ENCODE measurements at regions not wholly inside any gene's neighbourhood (a gene's known extent, or its start where the extent isn't known, plus 50 kb on each side); places are given as distances from the start of the nearest gene placed in this dataset.

DNA sequence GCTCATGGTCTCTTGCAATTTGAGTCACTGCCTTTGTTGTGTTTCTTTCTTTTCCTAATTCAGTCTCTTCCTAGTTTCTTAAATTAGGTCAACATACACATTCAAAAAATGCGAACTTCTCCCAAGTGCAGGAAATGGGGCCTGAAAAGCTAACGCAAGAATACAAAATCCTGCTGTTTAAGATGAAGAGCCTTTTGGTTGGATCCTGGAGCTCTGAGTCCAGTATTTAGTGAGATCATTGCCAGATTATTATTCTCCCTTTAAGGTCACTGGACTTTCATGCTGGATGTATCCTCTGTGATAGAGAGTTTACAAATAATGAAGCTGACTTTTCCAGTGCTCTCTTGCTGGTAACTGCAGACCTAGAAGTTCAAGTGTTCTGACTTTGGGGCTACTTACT is 401.9 kb upstream of the MKI67 start:
- H3K27ac ChIP-seq (ENCODE audit: low read depth, low read length) = no peak overlapping the region
- H3K9me3 ChIP-seq (ENCODE audit: control insufficient read depth in 2 of 3, low read length in 3 of 3) = no peaks in the 10 kb centered on the region
- Mint-ChIP-seq H3K27me3 (peaks cover 2 to 29% (median 9%) of the 10 kb centered on the region in 5 donors), H3K4me3 (no peak overlapping the region), H3K4me1 (peaks cover 0 to under 1% (median 0%) of the 10 kb centered on the region in 7 donors), H3K9me3 (peaks cover 0 to 2% (median 0%) of the 10 kb centered on the region in 11 donors), H3K27ac (no peak overlapping the region), H3K36me3 (no peaks in the 10 kb centered on the region)
- H3K36me3 ChIP-seq (ENCODE audit: control insufficient read depth in 2 of 3, insufficient read depth in 3 of 3, low read length in 3 of 3) = no peaks in the 10 kb centered on the region
- DNase-seq (no peak), ATAC-seq (no peak)
- intact Hi-C loops (cut with micrococcal nuclease) = no loop called here
- H3K27me3 ChIP-seq (ENCODE audit: control insufficient read depth in 2 of 2, insufficient read depth in 2 of 2, low read length in 2 of 2) = no peaks in the 10 kb centered on the region
- H3K4me1 ChIP-seq (ENCODE audit: control insufficient read depth in 2 of 2, insufficient read depth in 2 of 2, low read length in 2 of 2) = no peaks in the 10 kb centered on the region
- ChIA-PET POLR2A (no interaction called here), CTCF (no interaction called here)
- H3K4me3 ChIP-seq (ENCODE audit: low read length) = no peak overlapping the region

DNA sequence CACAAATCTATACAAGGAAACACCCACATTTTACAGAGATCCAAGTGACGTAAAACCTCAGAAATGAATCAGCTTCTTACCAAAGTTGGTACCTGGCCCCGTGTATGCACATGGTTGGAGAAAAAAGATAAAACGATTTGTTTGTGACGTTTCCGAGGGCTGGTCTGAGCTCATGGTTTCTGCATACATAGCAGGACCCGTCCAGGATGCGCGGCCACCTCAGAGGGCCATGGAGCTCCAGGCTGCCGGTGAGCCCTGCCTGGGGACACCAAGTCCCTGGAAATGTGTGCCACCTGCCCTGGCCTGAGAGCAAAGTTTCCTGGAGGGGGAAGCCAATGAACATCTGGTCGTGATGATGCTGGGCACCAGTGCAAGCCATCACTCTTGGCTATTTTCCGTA is 402.6 kb upstream of the MKI67 start:
- no peaks in the 10 kb centered on the region for H3K27me3 ChIP-seq (ENCODE audit: control insufficient read depth in 2 of 2, insufficient read depth in 2 of 2, low read length in 2 of 2)
- H3K4me3 Mint-ChIP-seq = no peak overlapping the region
- ChIA-PET CTCF (no interaction called here), POLR2A (no interaction called here)
- no peaks in the 10 kb centered on the region for H3K4me1 ChIP-seq (ENCODE audit: control insufficient read depth in 2 of 2, insufficient read depth in 2 of 2, low read length in 2 of 2)
- H3K36me3 Mint-ChIP-seq = no peaks in the 10 kb centered on the region
- ATAC-seq (no peak), DNase-seq (no peak)
- intact Hi-C loops (cut with micrococcal nuclease) = no loop called here
- H3K36me3 ChIP-seq (ENCODE audit: control insufficient read depth in 2 of 3, insufficient read depth in 3 of 3, low read length in 3 of 3) = no peaks in the 10 kb centered on the region
- H3K9me3 Mint-ChIP-seq = peaks cover 0 to 2% (median 0%) of the 10 kb centered on the region in 11 donors
- peaks cover 2 to 28% (median 9%) of the 10 kb centered on the region in 5 donors for H3K27me3 Mint-ChIP-seq
- no peak overlapping the region for H3K27ac ChIP-seq (ENCODE audit: low read depth, low read length)
- H3K9me3 ChIP-seq (ENCODE audit: control insufficient read depth in 2 of 3, low read length in 3 of 3) = no peaks in the 10 kb centered on the region
- H3K4me3 ChIP-seq (ENCODE audit: low read length) = no peak overlapping the region
- H3K27ac Mint-ChIP-seq = no peak overlapping the region
- H3K4me1 Mint-ChIP-seq = no peaks in the 10 kb centered on the region

DNA sequence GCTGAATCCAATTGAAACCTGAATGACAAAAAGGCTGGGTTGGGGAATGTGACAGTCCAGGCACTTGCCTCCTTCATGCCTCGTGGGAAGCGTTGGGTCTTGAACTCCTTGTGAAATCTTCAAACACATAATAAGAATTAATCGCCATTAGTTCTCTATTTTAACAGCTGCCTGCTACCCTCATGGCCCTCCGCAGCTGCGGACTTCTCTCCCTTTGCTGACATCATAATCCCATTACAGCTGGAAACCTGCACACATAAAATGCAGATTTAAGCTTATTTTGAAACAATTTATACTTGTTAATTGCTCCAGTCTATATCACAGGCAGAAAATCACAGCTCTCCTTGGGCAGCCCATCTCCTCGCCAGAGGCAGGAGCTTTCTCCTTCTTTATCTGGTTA is 403.0 kb upstream of the MKI67 start:
- H3K9me3 ChIP-seq (ENCODE audit: control insufficient read depth in 2 of 3, low read length in 3 of 3) = no peaks in the 10 kb centered on the region
- H3K27ac ChIP-seq (ENCODE audit: low read depth, low read length) = no peak overlapping the region
- no peaks in the 10 kb centered on the region for H3K27me3 ChIP-seq (ENCODE audit: control insufficient read depth in 2 of 2, insufficient read depth in 2 of 2, low read length in 2 of 2)
- Mint-ChIP-seq H3K4me3 (no peak overlapping the region), H3K36me3 (no peaks in the 10 kb centered on the region), H3K9me3 (peaks cover 0 to 2% (median 0%) of the 10 kb centered on the region in 11 donors), H3K27me3 (peaks cover 2 to 27% (median 9%) of the 10 kb centered on the region in 5 donors), H3K27ac (no peak overlapping the region), H3K4me1 (no peaks in the 10 kb centered on the region)
- DNase-seq (no peak), ATAC-seq (no peak)
- intact Hi-C loops (cut with micrococcal nuclease) = no loop called here
- no peaks in the 10 kb centered on the region for H3K36me3 ChIP-seq (ENCODE audit: control insufficient read depth in 2 of 3, insufficient read depth in 3 of 3, low read length in 3 of 3)
- ChIA-PET CTCF (no interaction called here), POLR2A (no interaction called here)
- no peak overlapping the region for H3K4me3 ChIP-seq (ENCODE audit: low read length)
- no peaks in the 10 kb centered on the region for H3K4me1 ChIP-seq (ENCODE audit: control insufficient read depth in 2 of 2, insufficient read depth in 2 of 2, low read length in 2 of 2)

DNA sequence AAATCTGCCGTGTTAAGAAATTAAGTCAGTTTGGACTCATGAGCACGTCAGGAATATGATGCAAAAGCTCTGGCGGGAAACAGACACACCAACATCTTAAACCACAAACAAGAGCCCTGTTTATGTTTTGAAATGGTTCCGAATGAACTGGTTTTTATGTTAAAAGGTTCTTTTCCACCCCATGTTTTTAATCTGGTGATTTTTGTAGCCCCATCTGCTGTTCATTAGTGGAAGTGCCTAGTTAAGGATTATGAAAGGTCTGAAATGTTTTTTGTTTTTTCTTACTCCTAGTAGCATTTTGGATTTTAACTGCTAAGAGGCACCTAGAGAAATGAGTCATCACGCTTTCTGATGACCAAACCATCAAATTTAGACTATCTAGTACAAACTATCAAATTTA is 404.1 kb upstream of the MKI67 start:
- H3K27ac Mint-ChIP-seq = no peak overlapping the region
- no peak overlapping the region for H3K4me3 Mint-ChIP-seq
- DNase-seq (no peak), ATAC-seq (no peak)
- Histone ChIP-seq H3K27me3 (ENCODE audit: control insufficient read depth in 2 of 2, insufficient read depth in 2 of 2, low read length in 2 of 2) (peaks cover 0 to 2% of the 10 kb centered on the region in 2 donors), H3K4me3 (ENCODE audit: low read length) (no peak overlapping the region), H3K4me1 (ENCODE audit: control insufficient read depth in 2 of 2, insufficient read depth in 2 of 2, low read length in 2 of 2) (no peaks in the 10 kb centered on the region), H3K27ac (ENCODE audit: low read depth, low read length) (no peak overlapping the region), H3K9me3 (ENCODE audit: control insufficient read depth in 2 of 3, low read length in 3 of 3) (no peaks in the 10 kb centered on the region), H3K36me3 (ENCODE audit: control insufficient read depth in 2 of 3, insufficient read depth in 3 of 3, low read length in 3 of 3) (no peaks in the 10 kb centered on the region)
- CTCF ChIA-PET = no interaction called here
- H3K9me3 Mint-ChIP-seq = peaks cover 0 to 2% (median 0%) of the 10 kb centered on the region in 11 donors
- POLR2A ChIA-PET = no interaction called here
- no peaks in the 10 kb centered on the region for H3K36me3 Mint-ChIP-seq
- no peaks in the 10 kb centered on the region for H3K4me1 Mint-ChIP-seq
- intact Hi-C loops (cut with micrococcal nuclease) = loop anchor here in 1 of 2 donors (10.0 kb wide), 1 partner anchor 256 kb away; no protein-coding TSS in a partner anchor
- H3K27me3 Mint-ChIP-seq = peaks cover 2 to 31% (median 19%) of the 10 kb centered on the region in 5 donors

DNA sequence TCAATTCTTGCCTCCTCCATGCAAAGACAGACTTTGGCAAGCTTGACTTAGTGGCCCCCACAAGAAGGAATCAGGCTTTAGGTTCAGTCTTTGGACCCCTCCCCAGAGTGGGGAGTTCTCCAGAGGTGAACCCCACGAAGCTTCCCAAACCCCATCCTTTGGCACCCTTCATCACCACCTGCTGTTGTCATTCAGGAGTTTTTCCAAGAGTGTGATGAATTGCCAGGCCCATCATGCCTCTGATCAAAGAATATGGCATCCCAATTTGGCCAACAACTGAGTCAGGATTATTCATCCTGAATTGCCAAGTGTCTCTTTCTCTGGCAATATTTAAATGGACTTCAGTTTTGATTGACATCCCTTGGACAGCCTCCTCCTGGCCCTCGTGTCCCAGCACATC is 404.7 kb upstream of the MKI67 start:
- H3K27ac Mint-ChIP-seq = no peak overlapping the region
- no peaks in the 10 kb centered on the region for H3K4me1 ChIP-seq (ENCODE audit: control insufficient read depth in 2 of 2, insufficient read depth in 2 of 2, low read length in 2 of 2)
- intact Hi-C loops (cut with micrococcal nuclease) = loop anchor here in 1 of 2 donors (10.0 kb wide), 1 partner anchor 256 kb away; no protein-coding TSS in a partner anchor
- DNase-seq = no peak
- no peak overlapping the region for H3K4me3 ChIP-seq (ENCODE audit: low read length)
- no peaks in the 10 kb centered on the region for H3K4me1 Mint-ChIP-seq
- POLR2A ChIA-PET = no interaction called here
- no peak overlapping the region for H3K27ac ChIP-seq (ENCODE audit: low read depth, low read length)
- no peak for ATAC-seq
- H3K36me3 ChIP-seq (ENCODE audit: control insufficient read depth in 2 of 3, insufficient read depth in 3 of 3, low read length in 3 of 3) = no peaks in the 10 kb centered on the region
- H3K4me3 Mint-ChIP-seq = no peak overlapping the region
- H3K9me3 ChIP-seq (ENCODE audit: control insufficient read depth in 2 of 3, low read length in 3 of 3) = no peaks in the 10 kb centered on the region
- H3K9me3 Mint-ChIP-seq = peaks cover 0 to 2% (median 0%) of the 10 kb centered on the region in 11 donors
- no peaks in the 10 kb centered on the region for H3K36me3 Mint-ChIP-seq
- peaks cover 6 to 32% (median 18%) of the 10 kb centered on the region in 5 donors for H3K27me3 Mint-ChIP-seq
- CTCF ChIA-PET = no interaction called here
- peaks cover 0 to 3% of the 10 kb centered on the region in 2 donors for H3K27me3 ChIP-seq (ENCODE audit: control insufficient read depth in 2 of 2, insufficient read depth in 2 of 2, low read length in 2 of 2)

DNA sequence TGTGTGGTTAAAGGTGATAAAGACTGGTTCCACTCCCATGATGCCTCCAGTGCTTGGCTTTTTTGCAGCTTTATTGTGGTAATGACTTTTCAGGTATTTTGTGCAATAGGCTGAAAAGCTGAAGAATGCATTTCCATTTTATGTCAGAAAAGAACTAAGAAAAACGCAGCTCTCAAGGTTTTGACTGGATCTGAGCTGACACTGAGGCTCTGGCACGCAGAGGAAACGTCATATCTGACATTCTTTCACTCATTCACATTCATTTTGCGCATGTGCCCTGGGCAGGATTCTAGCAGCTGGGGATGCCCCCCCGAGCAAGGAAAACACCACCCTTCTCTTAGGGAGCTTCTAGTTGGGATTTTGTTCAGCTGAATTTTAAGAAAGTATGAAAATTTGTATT is 408.5 kb upstream of the MKI67 start:
- Histone ChIP-seq H3K27ac (ENCODE audit: low read depth, low read length) (no peak overlapping the region), H3K9me3 (ENCODE audit: control insufficient read depth in 2 of 3, low read length in 3 of 3) (no peaks in the 10 kb centered on the region), H3K4me1 (ENCODE audit: control insufficient read depth in 2 of 2, insufficient read depth in 2 of 2, low read length in 2 of 2) (no peaks in the 10 kb centered on the region), H3K36me3 (ENCODE audit: control insufficient read depth in 2 of 3, insufficient read depth in 3 of 3, low read length in 3 of 3) (no peaks in the 10 kb centered on the region), H3K27me3 (ENCODE audit: control insufficient read depth in 2 of 2, insufficient read depth in 2 of 2, low read length in 2 of 2) (peaks cover 0 to 3% of the 10 kb centered on the region in 2 donors), H3K4me3 (ENCODE audit: low read length) (no peak overlapping the region)
- no peaks in the 10 kb centered on the region for H3K4me1 Mint-ChIP-seq
- peaks cover 0 to 4% (median 0%) of the 10 kb centered on the region in 11 donors for H3K9me3 Mint-ChIP-seq
- no peak overlapping the region for H3K27ac Mint-ChIP-seq
- H3K4me3 Mint-ChIP-seq = no peak overlapping the region
- intact Hi-C loops (cut with micrococcal nuclease) = loop anchor here in 1 of 2 donors (10.0 kb wide), 1 partner anchor 260 kb away; no protein-coding TSS in a partner anchor
- ChIA-PET CTCF (no interaction called here), POLR2A (no interaction called here)
- H3K36me3 Mint-ChIP-seq = peaks cover 0 to 5% (median 0%) of the 10 kb centered on the region in 5 donors
- no peak for ATAC-seq
- H3K27me3 Mint-ChIP-seq = peaks cover 32 to 52% (median 41%) of the 10 kb centered on the region in 5 donors
- DNase-seq = no peak

DNA sequence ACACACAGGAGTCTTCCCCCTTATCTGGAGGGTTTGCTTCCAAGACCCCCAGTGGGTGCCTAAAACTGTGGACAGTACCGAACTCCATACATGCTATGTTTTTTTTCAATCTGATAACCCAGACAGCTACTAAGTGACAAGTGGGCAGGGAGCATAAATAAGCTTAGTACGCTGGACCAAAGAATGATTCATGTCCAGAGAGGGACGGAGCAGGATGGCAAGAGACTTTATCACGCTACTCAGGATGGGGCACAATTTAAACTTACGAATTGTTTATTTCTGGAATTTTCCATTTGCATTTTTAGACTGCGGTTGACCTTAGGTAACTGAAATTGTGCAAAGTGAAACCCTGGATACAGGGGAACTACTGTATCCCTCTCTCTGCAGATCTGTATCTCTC is 410.0 kb upstream of the MKI67 start:
- CTCF ChIA-PET = no interaction called here
- no peak for DNase-seq
- H3K4me1 Mint-ChIP-seq = no peaks in the 10 kb centered on the region
- no peaks in the 10 kb centered on the region for H3K36me3 ChIP-seq (ENCODE audit: control insufficient read depth in 2 of 3, insufficient read depth in 3 of 3, low read length in 3 of 3)
- intact Hi-C loops (cut with micrococcal nuclease) = loop anchor here in 1 of 2 donors (10.0 kb wide), 1 partner anchor 261 kb away; no protein-coding TSS in a partner anchor
- H3K36me3 Mint-ChIP-seq = peaks cover 0 to 5% (median 0%) of the 10 kb centered on the region in 5 donors
- H3K27ac ChIP-seq (ENCODE audit: low read depth, low read length) = no peak overlapping the region
- peaks cover 0 to 3% of the 10 kb centered on the region in 2 donors for H3K27me3 ChIP-seq (ENCODE audit: control insufficient read depth in 2 of 2, insufficient read depth in 2 of 2, low read length in 2 of 2)
- ATAC-seq = no peak
- POLR2A ChIA-PET = no interaction called here
- H3K27me3 Mint-ChIP-seq = peaks cover 41 to 63% (median 49%) of the 10 kb centered on the region in 5 donors
- H3K4me1 ChIP-seq (ENCODE audit: control insufficient read depth in 2 of 2, insufficient read depth in 2 of 2, low read length in 2 of 2) = no peaks in the 10 kb centered on the region
- no peaks in the 10 kb centered on the region for H3K9me3 ChIP-seq (ENCODE audit: control insufficient read depth in 2 of 3, low read length in 3 of 3)
- H3K4me3 Mint-ChIP-seq = no peak overlapping the region
- H3K4me3 ChIP-seq (ENCODE audit: low read length) = no peak overlapping the region
- peaks cover 0 to 4% (median 0%) of the 10 kb centered on the region in 11 donors for H3K9me3 Mint-ChIP-seq
- H3K27ac Mint-ChIP-seq = no peak overlapping the region
